AG04450 (cell line): ENCODE measurements at regions not wholly inside any gene's neighbourhood (a gene's known extent, or its start where the extent isn't known, plus 50 kb on each side); places are given as distances from the start of the nearest gene placed in this dataset.

Source experiments
- CTCF ChIA-PET: fragments of 300-600, 350-600 bp; formaldehyde crosslinking; extraction: SDS; loops from one replicate; lab custom pipeline; 2022; ENCODE audit warnings: antibody characterized with exemption, inconsistent platforms; lab: Charles Lee
- POLR2A ChIA-PET: fragments of 350-600 bp; formaldehyde crosslinking; extraction: SDS; loops from one replicate; lab custom pipeline; 2021; ENCODE audit warnings: antibody characterized with exemption, inconsistent platforms; lab: Yijun Ruan, JAX
- DNase-seq: peaks from one replicate; pipeline ENCODE4 v3.0.0-alpha.2; 2011; ENCODE audit warnings: low read depth, low spot score
- H3K27ac ChIP-seq: one replicate; pipeline ENCODE4 v1.5.1; 2012; ENCODE audit warnings: low read depth, low read length, control low read depth
- H3K27me3 ChIP-seq: one replicate; pipeline ENCODE4 v1.6.0; 2012; ENCODE audit warnings: low read length; ENCODE audit not compliant: control insufficient read depth, insufficient read depth
- H3K4me3 ChIP-seq: 2 replicates; pipeline ENCODE4 v1.5.1; 2011; ENCODE audit warnings: mild to moderate bottlenecking, low read depth, low read length, control low read depth
- H3K9me3 ChIP-seq: 2 replicates; pipeline ENCODE4 v1.5.1; 2012; ENCODE audit warnings: low read length; ENCODE audit not compliant: control insufficient read depth, insufficient read depth
- TF ChIP-seq, protein P1 (sequence below): IDR thresholded peaks from 2 replicates; pipeline ENCODE4 v1.5.1; 2011; ENCODE audit warnings: low read depth, low read length, control low read depth, inconsistent platforms

DNA sequence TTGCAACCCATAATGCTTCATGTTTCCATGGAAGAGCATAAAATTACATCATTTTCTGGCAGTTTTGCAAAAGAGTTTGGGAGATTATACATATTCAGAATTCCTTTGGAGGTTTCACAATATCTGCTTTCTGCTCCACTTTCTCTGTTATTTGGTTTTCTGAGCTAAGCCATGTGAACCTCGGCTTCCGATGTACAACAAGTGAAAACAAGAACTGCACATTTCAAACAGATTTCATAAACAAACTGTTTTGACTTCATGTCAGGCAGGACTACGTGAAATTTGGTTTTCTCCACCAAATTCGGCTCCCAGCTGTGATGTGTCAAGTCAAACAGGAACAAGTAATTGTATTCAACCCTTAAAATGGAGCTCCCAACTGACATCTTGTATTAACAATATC is 609.8 kb downstream of the IRX1 start:
- CTCF ChIA-PET, result no interaction called here
- Histone ChIP-seq H3K9me3 (peaks cover 53% of the 10 kb centered on the region), H3K27me3 (no peaks in the 10 kb centered on the region), H3K27ac (no peak overlapping the region), H3K4me3 (no peak overlapping the region)
- POLR2A ChIA-PET, result no interaction called here
- TF ChIP-seq, protein P1, sequence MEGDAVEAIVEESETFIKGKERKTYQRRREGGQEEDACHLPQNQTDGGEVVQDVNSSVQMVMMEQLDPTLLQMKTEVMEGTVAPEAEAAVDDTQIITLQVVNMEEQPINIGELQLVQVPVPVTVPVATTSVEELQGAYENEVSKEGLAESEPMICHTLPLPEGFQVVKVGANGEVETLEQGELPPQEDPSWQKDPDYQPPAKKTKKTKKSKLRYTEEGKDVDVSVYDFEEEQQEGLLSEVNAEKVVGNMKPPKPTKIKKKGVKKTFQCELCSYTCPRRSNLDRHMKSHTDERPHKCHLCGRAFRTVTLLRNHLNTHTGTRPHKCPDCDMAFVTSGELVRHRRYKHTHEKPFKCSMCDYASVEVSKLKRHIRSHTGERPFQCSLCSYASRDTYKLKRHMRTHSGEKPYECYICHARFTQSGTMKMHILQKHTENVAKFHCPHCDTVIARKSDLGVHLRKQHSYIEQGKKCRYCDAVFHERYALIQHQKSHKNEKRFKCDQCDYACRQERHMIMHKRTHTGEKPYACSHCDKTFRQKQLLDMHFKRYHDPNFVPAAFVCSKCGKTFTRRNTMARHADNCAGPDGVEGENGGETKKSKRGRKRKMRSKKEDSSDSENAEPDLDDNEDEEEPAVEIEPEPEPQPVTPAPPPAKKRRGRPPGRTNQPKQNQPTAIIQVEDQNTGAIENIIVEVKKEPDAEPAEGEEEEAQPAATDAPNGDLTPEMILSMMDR, result no peak
- DNase-seq, result no peak

DNA sequence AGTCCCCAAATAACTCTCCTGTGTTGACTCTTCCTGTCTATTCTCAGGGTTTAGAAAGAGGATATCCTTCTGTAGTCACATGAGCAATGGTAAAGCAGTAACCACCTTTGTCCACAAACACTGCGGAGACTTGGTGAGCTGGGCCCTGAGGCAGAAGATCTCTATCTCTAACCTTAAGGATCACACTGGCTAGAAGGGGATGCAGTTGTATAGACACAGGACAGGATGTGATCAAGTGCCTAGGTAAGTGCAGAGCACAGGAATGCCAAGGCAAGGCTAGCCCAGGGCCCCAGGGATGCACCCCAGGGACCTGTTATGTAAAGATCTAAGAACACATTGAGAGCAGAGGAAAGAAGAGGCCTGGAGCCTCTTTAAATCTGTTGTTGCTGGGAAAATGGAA is 610.5 kb downstream of the IRX1 start:
- CTCF ChIA-PET, result no interaction called here

DNA sequence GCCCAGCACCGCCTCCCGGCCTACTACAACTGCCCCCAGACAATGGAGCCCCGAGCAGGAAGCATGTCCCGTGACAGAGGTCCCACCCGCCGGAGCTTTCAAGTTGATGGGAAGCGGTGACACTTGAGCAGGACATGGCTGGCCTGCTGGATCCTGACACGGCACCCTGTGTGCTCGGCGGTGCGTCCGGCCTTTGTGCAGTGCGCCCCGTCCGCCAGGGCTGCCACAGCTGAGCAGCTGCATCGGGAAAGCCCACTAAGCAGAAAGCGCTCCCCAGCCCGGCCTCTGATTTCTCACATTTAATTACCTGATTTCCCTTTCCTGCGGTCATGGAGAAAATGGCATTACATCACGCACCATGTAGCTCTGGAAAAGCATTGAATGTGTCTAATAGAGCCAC is 611.9 kb downstream of the IRX1 start:
- TF ChIP-seq, protein P1, result no peak
- Histone ChIP-seq H3K9me3 (peaks cover 43% of the 10 kb centered on the region), H3K27me3 (no peaks in the 10 kb centered on the region), H3K27ac (no peak overlapping the region), H3K4me3 (no peak overlapping the region)
- no peak for DNase-seq
- ChIA-PET CTCF (no interaction called here), POLR2A (no interaction called here)

More for the DNA sequence above, 610.5 kb downstream of the IRX1 start:
- no peak overlapping the region for H3K27ac ChIP-seq
- TF ChIP-seq, protein P1, result no peak
- no peaks in the 10 kb centered on the region for H3K27me3 ChIP-seq
- no peak overlapping the region for H3K4me3 ChIP-seq
- no peak for DNase-seq
- peaks cover 52% of the 10 kb centered on the region for H3K9me3 ChIP-seq
- POLR2A ChIA-PET, result no interaction called here

GRCh38 chr5:4208537-4208936 is 612.9 kb downstream of the IRX1 start:
- H3K27ac ChIP-seq, result no peak overlapping the region
- H3K9me3 ChIP-seq, result peaks cover 35% of the 10 kb centered on the region
- no peak for DNase-seq
- CTCF ChIA-PET, result no interaction called here
- TF ChIP-seq, protein P1, result no peak
- no peaks in the 10 kb centered on the region for H3K27me3 ChIP-seq
- POLR2A ChIA-PET, result no interaction called here
- H3K4me3 ChIP-seq, result no peak overlapping the region

DNA sequence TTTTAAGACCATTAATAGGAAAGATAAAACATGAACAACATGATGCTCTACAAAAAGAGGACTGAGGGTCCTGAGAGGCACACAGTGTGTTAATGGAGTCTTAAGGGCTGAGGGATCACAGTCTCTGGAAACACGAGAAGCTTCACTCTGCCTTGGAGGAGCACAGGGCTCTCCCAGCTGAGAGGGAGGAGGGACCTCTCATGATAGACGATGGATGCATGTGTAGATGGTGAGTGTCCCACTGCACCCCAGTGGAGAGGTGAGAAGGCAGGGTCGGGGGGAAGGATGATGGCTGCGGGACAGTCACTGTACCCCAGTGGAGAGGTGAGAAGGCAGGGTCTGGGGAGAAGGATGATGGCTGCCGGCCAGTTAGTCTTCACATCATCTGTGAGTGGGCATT is 613.4 kb downstream of the IRX1 start:
- ChIA-PET POLR2A (no interaction called here), CTCF (no interaction called here)
- TF ChIP-seq, protein P1, result no peak
- Histone ChIP-seq H3K27me3 (no peaks in the 10 kb centered on the region), H3K4me3 (no peak overlapping the region), H3K27ac (no peak overlapping the region), H3K9me3 (peaks cover 35% of the 10 kb centered on the region)
- DNase-seq, result no peak
